D721Med (cell line): ENCODE measurements at regions not wholly inside any gene's neighbourhood (a gene's known extent, or its start where the extent isn't known, plus 50 kb on each side); places are given as distances from the start of the nearest gene placed in this dataset.

ENCODE experiments used
- DNase-seq: peaks from one replicate; pipeline ENCODE4 v3.0.0; 2011; ENCODE audit warnings: low spot score; ENCODE audit not compliant: insufficient read length
- FAIRE-seq: peaks from 2 replicates; lab custom pipeline; 2011; peaks lifted over from hg19 to GRCh38; lab: Jason Lieb, UNC
- CTCF ChIP-seq: IDR thresholded peaks from 2 replicates; pipeline ENCODE4 v1.5.1; 2012; ENCODE audit warnings: mild to moderate bottlenecking, control low read depth; ENCODE audit not compliant: insufficient read depth; ENCODE audit errors: missing control alignments

DNA sequence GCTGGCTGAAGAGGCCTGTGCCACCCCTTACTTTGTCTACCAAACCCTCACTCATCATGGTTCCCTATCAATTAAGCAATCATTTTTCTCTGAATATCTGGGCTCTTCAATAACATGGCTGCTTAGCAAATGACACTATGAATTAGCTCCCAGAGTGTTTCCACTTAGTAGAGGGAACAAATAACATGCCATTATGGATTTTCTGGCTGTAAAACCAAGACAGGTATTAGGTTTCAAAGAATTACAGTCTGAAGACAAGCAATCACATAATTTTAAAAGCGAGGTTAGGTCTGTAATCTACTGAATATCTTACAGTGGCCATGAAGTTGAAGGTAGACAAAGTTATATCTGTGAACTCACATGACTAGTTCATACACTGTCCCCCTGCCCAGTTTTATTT lies 220.8 kb upstream of the PHYHIPL start:
- TF ChIP-seq CTCF: no peak
- no peak for DNase-seq
- FAIRE-seq: no peak

DNA sequence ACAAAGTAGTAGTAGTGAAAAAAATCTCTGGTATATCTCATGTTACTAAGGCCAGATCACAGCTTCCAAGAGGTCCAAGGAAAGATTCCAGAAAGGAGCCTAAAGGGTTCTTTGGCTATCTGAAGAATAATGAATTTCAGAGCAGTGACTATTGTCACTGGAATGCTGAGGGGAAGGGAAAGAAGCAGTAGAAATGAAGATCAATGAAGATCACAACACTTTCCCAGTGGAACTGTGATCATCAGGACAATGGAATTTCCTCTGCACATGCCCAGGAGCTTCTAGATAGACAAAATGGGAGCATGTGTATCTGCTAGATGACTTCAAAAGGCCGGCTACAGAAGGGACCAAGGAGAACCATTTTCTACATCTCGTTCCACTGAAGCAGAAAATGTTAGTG lies 219.5 kb upstream of the PHYHIPL start:
- TF ChIP-seq CTCF: no peak
- FAIRE-seq: no peak
- DNase-seq: no peak

DNA sequence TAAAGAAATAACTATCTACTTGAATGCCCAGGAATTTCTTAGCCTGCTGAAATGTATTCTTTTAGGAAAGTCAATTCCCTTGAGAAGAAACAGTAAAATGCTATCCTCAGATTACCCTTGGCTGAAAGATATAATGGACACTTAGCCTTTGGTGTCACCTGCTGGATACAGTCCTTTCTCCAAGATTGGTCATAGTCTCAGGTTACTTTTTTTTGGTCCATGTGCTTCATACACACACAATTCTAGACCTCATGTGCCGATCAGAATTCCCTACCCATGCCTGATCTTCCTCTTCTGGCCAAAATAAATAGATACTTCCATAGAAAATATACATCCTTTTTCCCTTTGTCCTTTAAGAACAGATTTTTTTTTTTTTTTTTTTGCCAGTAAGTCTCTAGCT lies 218.9 kb upstream of the PHYHIPL start:
- no peak for FAIRE-seq
- no peak for TF ChIP-seq CTCF
- DNase-seq: no peak

DNA sequence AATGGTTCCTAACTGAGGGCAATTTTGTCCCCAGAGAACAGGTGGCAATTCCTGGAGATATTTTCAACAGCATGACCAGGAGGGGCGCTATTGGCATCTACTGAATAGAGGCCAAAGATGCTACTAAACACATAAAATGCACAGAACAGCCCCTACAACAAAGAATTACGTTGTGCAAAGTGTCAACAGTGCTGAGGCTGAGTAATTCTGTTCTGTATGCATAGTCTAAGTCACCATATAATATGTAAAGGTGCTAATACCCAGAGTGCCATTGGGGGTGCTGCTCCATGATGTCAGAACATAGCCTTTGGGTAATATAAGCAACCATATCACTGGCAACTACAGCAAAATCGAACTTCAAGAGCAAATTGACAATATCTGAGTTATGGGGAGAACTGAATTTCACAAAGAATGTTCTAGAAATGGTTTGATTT lies 213.3 kb upstream of the PHYHIPL start:
- FAIRE-seq: no peak
- DNase-seq: no peak
- peak; percentile 29 for TF ChIP-seq CTCF

- DNase-seq (no peak), FAIRE-seq (no peak)
- TF ChIP-seq CTCF: no peak
Measured at GRCh38 chr10:58963723-58964124, 212.7 kb upstream of the PHYHIPL start.

GRCh38 chr10:58965855-58966254 lies 210.6 kb upstream of the PHYHIPL start:
- FAIRE-seq (no peak), DNase-seq (no peak)
- no peak for TF ChIP-seq CTCF

- no peak for TF ChIP-seq CTCF
- no peak for DNase-seq
- no peak for FAIRE-seq
Measured at GRCh38 chr10:58967551-58968388, 208.7 kb upstream of the PHYHIPL start.
